Cerebellar cortex (tissue), 1 donor: ENCODE measurements at regions not wholly inside any gene's neighbourhood (a gene's known extent, or its start where the extent isn't known, plus 50 kb on each side); places are given as distances from the start of the nearest gene placed in this dataset.

Experiments used
- DNase-seq: peaks from one replicate; pipeline ENCODE4 v3.0.0-alpha.2; 2015; ENCODE audit warnings: low spot score

GRCh38 chr22:49623176-49623575, 204.5 kb downstream of the BRD1 start:
- DNase-seq = no peak

- DNase-seq = no peak
These were observed 205.2 kb downstream of the BRD1 start for GRCh38 chr22:49622241-49623105.

- no peak for DNase-seq
These were observed 206.0 kb downstream of the BRD1 start for GRCh38 chr22:49621601-49622210.

GRCh38 chr22:49620666-49621065, 207.0 kb downstream of the BRD1 start:
- DNase-seq = no peak

- no peak for DNase-seq
These were observed 207.6 kb downstream of the BRD1 start for GRCh38 chr22:49620003-49620556.

- DNase-seq = no peak
These were observed 208.4 kb downstream of the BRD1 start for GRCh38 chr22:49619301-49619700.

- DNase-seq = no peak
These were observed 209.1 kb downstream of the BRD1 start for GRCh38 chr22:49618677-49618953.

GRCh38 chr22:49617866-49618676, 209.6 kb downstream of the BRD1 start:
- no peak for DNase-seq

- no peak for DNase-seq
These were observed 210.4 kb downstream of the BRD1 start for GRCh38 chr22:49617264-49617663.

- DNase-seq = no peak
These were observed 211.1 kb downstream of the BRD1 start for GRCh38 chr22:49616356-49617231.

- DNase-seq = no peak
These were observed 212.4 kb downstream of the BRD1 start for GRCh38 chr22:49614966-49615965.

GRCh38 chr22:49613511-49614270, 214.0 kb downstream of the BRD1 start:
- DNase-seq = no peak

- no peak for DNase-seq
These were observed 214.6 kb downstream of the BRD1 start for GRCh38 chr22:49613108-49613507.

GRCh38 chr22:49609207-49609876, 218.3 kb downstream of the BRD1 start:
- no peak for DNase-seq

GRCh38 chr22:49608660-49609059, 219.0 kb downstream of the BRD1 start:
- no peak for DNase-seq

GRCh38 chr22:49608228-49608627, 219.4 kb downstream of the BRD1 start:
- DNase-seq = no peak

GRCh38 chr22:49607821-49608220, 219.9 kb downstream of the BRD1 start:
- no peak for DNase-seq

GRCh38 chr22:49606562-49607290, 220.9 kb downstream of the BRD1 start:
- DNase-seq = no peak
